HEK293T (cell line): ENCODE measurements at regions not wholly inside any gene's neighbourhood (a gene's known extent, or its start where the extent isn't known, plus 50 kb on each side); places are given as distances from the start of the nearest gene placed in this dataset.

Experiments used
- ARNT ChIP-seq: fragments of 450-650 bp; IDR thresholded peaks from 2 replicates; pipeline ENCODE4 v1.6.1; 2017; ENCODE audit warnings: mild to moderate bottlenecking
- BHLHE40 ChIP-seq: fragments of 450-650 bp; IDR thresholded peaks from 2 replicates; pipeline ENCODE4 v1.6.1; 2016; ENCODE audit warnings: mild to moderate bottlenecking, moderate library complexity, borderline replicate concordance
- CTBP1 ChIP-seq: fragments of 450-650 bp; IDR thresholded peaks from 2 replicates; pipeline ENCODE4 v1.6.1; 2016; ENCODE audit warnings: borderline replicate concordance
- SP1 ChIP-seq: fragments of 450-650 bp; IDR thresholded peaks from 2 replicates; pipeline ENCODE4 v1.6.1; 2017
- SUZ12 ChIP-seq: fragments of 450-650 bp; IDR thresholded peaks from 2 replicates; pipeline ENCODE4 v1.6.1; 2016; ENCODE audit warnings: mild to moderate bottlenecking

GRCh38 chr2:237181844-237182243 lies 96.2 kb downstream of the COPS8 start:
- no peak for TF ChIP-seq BHLHE40
- no peak for TF ChIP-seq SP1
- no peak for TF ChIP-seq CTBP1
- TF ChIP-seq SUZ12: no peak
- no peak for TF ChIP-seq ARNT
